Heart left ventricle (tissue), 16 donors: ENCODE measurements at regions not wholly inside any gene's neighbourhood (a gene's known extent, or its start where the extent isn't known, plus 50 kb on each side); places are given as distances from the start of the nearest gene placed in this dataset.

Experiments
- ATAC-seq, 4 donors: fragments of 200-7000 bp; cut with Tn5 transposase; one replicate each; pipeline ENCODE4 v1.9.1; 2020 to 2022; ENCODE audit warnings: moderate library complexity in 4 of 4, mild to moderate bottlenecking in 3 of 4, moderate number of reproducible peaks in 1 of 4
- DNase-seq, 5 donors: peaks; one replicate each; pipeline ENCODE4 v3.0.0-alpha.2; 2020
- H3K27ac ChIP-seq, 12 donors: fragments of 200-600 bp; sonication (generic) in 4 of 12; one replicate each; pipeline versions ENCODE4 v1.5.0 to v1.8.0; 2016 to 2022; ENCODE audit warnings: mild to moderate bottlenecking in 2 of 12
- H3K27me3 ChIP-seq, 9 donors: fragments of 200-600 bp; sonication (generic) in 2 of 9; one replicate each; pipeline versions ENCODE4 v1.5.1 to v1.8.0; 2016 to 2022; ENCODE audit warnings: mild to moderate bottlenecking in 3 of 9
- H3K36me3 ChIP-seq, 9 donors: fragments of 200-600 bp; sonication (generic) in 2 of 9; one replicate each; pipeline versions ENCODE4 v1.5.0 to v1.8.0; 2018 to 2022; ENCODE audit warnings: mild to moderate bottlenecking in 2 of 9
- H3K4me1 ChIP-seq, 12 donors: fragments of 200-600 bp; sonication (generic) in 4 of 12; one replicate each; pipeline versions ENCODE4 v1.5.0 to v1.8.0; 2016 to 2022; ENCODE audit warnings: mild to moderate bottlenecking in 3 of 12
- H3K4me3 ChIP-seq, 12 donors: fragments of 200-600 bp; sonication (generic) in 4 of 12; one replicate each; pipeline versions ENCODE4 v1.5.0 to v1.8.0; 2017 to 2022; ENCODE audit warnings: mild to moderate bottlenecking in 9 of 12, moderate library complexity in 4 of 12
- H3K9me3 ChIP-seq, 12 donors: fragments of 200-600 bp; sonication (generic) in 4 of 12; one replicate each; pipeline versions ENCODE4 v1.5.0 to v1.8.0; 2016 to 2022; ENCODE audit warnings: mild to moderate bottlenecking in 1 of 12
- POLR2A ChIP-seq, 2 donors: fragments of 450-650 bp; IDR thresholded peaks; one replicate each; pipeline ENCODE4 v1.6.1; 2017; ENCODE audit warnings: antibody characterized with exemption in 2 of 2, mild to moderate bottlenecking in 2 of 2, moderate library complexity in 2 of 2
- WGBS, 4 donors: extraction: QIAGEN DNeasy Blood & Tissue Kit in 2 of 4; methylation state at CpG; one replicate each; pipeline versions ENCODE4 v1.1.5 to v1.1.7; 2013 to 2018; 5-methylcytosine and 5-hydroxymethylcytosine counted together
- intact Hi-C, 10 donors: fragments of 100-400 bp; cut with DNase I; formaldehyde crosslinking; loops; one replicate each; pipeline versions ENCODE4 v1.11.1 to v1.14.2; 2022
- TF ChIP-seq, protein P1 (sequence below), 12 donors: fragments of 200-600 bp; sonication (generic) in 4 of 12; IDR thresholded peaks; one replicate each; pipeline versions ENCODE4 v1.5.0 to v1.8.0; 2018 to 2022; ENCODE audit warnings: antibody characterized with exemption in 12 of 12, mild to moderate bottlenecking in 5 of 12
- donor health status: ischemic (EF 13 %, LVEDD 7.1; RV severe dilation, severe dysfunction).
- donor health status: healthy with polysubstance abuse.
- donor health status: DM: no; HTN: yes; CAD: no.
- donor health status: DM: no; HTN: no; CAD: no.
- donor health status: ischemic (EF 25% LVEDD 6.9; RV normal size, moderate dysfunction).
- donor health status: ischemic (EF 25% LVEDD 5.7; RV mildly dilated, moderate dysfunction).
- donor health status: healthy.
- donor health status: DM: yes; HTN: yes; CAD: no.
- donor health status: ischemic (EF 35%, LVEDD 5.7; RV mildly dilated, moderate dysfunction).
- donor health status: nonischemic (EF 11% LVEDD 7.7; RV severe dilation, severe dysfunction).
- donor health status: DM: yes; HTN: yes; CAD: no.
- donor health status: PGD.
- donor health status: ischemic (EF 29% LVEDD 5.4; RV normal size, mild dysfunction).
- donor health status: nonischemic (EF 23%, LVEDD 6.1; RV moderate dilation, normal function).

DNA sequence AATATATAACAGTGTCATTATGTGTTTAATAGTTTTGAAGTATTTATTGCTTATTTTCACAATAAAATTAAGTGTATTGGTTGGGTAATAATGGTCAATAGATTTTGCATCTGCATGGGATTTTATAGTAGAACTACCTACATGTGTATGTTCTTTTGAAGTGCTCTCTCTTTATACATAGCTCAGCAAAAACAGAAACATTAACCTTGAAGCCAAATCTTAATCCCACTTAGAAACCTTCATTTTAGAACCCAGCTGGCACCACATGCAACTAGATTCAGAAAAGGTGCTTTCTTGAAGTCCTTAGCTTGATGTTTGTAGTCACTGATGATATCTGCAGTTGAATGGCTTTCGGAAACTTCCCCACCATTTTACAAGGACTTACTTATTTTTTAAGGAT lies 146.9 kb upstream of the IL12A start:
- Histone ChIP-seq H3K27ac (peak overlapping the region in 1 of 12 donors; percentile 9), H3K4me1 (peaks cover 9 to 77% (median 56%) of the 10 kb centered on the region in 12 donors), H3K27me3 (no peaks in the 10 kb centered on the region), H3K9me3 (no peaks in the 10 kb centered on the region), H3K4me3 (no peak overlapping the region), H3K36me3 (no peaks in the 10 kb centered on the region)
- TF ChIP-seq, protein P1, sequence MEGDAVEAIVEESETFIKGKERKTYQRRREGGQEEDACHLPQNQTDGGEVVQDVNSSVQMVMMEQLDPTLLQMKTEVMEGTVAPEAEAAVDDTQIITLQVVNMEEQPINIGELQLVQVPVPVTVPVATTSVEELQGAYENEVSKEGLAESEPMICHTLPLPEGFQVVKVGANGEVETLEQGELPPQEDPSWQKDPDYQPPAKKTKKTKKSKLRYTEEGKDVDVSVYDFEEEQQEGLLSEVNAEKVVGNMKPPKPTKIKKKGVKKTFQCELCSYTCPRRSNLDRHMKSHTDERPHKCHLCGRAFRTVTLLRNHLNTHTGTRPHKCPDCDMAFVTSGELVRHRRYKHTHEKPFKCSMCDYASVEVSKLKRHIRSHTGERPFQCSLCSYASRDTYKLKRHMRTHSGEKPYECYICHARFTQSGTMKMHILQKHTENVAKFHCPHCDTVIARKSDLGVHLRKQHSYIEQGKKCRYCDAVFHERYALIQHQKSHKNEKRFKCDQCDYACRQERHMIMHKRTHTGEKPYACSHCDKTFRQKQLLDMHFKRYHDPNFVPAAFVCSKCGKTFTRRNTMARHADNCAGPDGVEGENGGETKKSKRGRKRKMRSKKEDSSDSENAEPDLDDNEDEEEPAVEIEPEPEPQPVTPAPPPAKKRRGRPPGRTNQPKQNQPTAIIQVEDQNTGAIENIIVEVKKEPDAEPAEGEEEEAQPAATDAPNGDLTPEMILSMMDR (IDR thresholded peaks at IDR 0.05) = no peak
- TF ChIP-seq POLR2A (IDR thresholded peaks at IDR 0.05) = no peak
- ATAC-seq (no peak), DNase-seq (no peak)
- intact Hi-C loops = no loop called here
- 80 to 94% (median 87%) methylated on average over 1 of the region's 1 CpG for WGBS, 4 donors

DNA sequence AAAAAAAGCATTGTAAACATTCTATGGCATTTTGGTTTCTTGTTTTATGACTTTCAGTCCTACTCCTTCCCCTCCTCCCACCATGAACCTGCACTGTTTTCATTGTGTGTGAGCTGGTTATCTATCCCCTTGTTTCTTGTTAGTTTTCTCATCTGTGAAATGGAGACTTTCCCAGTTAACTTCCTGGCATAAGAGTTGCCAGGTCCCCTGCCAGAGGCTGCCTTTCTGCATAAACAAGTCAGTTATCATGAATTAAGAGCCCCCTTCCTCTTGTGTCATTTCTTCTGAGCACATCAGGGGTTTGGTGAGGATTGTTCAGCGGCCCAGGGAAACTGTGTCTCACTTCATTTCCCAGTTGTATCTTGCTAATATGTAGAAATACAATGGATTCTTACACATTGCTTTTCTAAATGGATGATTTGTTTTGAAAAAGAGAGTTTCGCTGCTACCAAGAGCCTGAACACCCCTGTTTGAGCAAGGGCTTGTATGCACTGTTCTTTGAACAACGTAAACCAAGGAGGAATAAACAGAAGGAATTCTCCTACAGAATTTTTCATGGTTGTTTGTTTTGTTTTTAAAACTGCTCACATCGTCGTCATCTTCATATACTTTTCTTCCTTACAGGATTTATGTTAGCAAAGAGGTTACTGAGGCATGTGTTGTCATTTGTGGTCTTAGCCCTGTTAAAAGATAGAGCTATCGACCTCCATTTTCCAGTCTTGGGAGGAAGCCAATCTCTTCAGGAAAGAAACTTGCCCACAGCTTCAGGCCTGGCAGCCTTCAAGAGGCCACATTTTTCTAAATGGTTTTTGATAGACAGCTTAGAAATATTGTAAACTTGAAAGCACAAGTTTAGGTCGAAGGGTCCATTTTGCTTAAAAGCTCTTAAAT lies 144.6 kb upstream of the IL12A start:
- H3K27ac ChIP-seq = peak overlapping the region in 4 of 12 donors; percentile 31 to 56 (median 34)
- H3K4me3 ChIP-seq = no peak overlapping the region
- peaks cover 0 to 78% (median 53%) of the 10 kb centered on the region in 12 donors for H3K4me1 ChIP-seq
- no peaks in the 10 kb centered on the region for H3K36me3 ChIP-seq
- 60 to 65% (median 63%) methylated on average over 7 of the region's 7 CpGs for WGBS, 4 donors
- no peaks in the 10 kb centered on the region for H3K9me3 ChIP-seq
- intact Hi-C loops = no loop called here
- DNase-seq = no peak
- TF ChIP-seq POLR2A (IDR thresholded peaks at IDR 0.05) = no peak
- TF ChIP-seq, protein P1 (IDR thresholded peaks at IDR 0.05) = no peak
- ATAC-seq = no peak
- H3K27me3 ChIP-seq = no peaks in the 10 kb centered on the region

DNA sequence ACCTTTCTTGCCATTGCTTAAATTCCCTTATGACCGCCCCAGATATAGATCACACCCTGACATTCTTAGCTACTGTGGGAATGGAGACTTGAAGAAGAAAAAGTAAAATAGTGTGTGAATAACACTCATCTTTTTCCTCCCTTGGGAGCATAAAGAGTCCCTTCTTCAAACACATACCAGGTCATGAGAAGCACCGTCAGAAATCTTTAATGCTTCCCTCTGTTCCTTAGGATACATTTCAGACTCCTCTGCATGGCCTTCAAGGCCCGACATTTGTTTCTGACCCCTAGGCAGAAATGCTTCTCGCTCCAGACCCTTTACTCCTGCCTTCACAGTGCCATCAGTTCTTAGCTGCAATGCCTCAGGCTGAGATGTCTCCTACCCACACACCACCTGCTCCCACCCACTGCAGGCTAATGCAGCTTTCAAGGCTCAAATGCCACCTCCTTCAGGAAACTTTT lies 143.8 kb upstream of the IL12A start:
- no peak for DNase-seq
- Histone ChIP-seq H3K4me1 (peaks cover 0 to 77% (median 55%) of the 10 kb centered on the region in 12 donors), H3K36me3 (no peaks in the 10 kb centered on the region), H3K27me3 (no peaks in the 10 kb centered on the region), H3K27ac (peak overlapping the region in 4 of 12 donors; percentile 31 to 56 (median 34)), H3K9me3 (no peaks in the 10 kb centered on the region), H3K4me3 (no peak overlapping the region)
- no peak for ATAC-seq
- WGBS, 4 donors = 64 to 80% (median 75%) methylated on average over 4 of the region's 4 CpGs
- intact Hi-C loops = no loop called here
- TF ChIP-seq, protein P1 (IDR thresholded peaks at IDR 0.05) = no peak
- TF ChIP-seq POLR2A (IDR thresholded peaks at IDR 0.05) = no peak

DNA sequence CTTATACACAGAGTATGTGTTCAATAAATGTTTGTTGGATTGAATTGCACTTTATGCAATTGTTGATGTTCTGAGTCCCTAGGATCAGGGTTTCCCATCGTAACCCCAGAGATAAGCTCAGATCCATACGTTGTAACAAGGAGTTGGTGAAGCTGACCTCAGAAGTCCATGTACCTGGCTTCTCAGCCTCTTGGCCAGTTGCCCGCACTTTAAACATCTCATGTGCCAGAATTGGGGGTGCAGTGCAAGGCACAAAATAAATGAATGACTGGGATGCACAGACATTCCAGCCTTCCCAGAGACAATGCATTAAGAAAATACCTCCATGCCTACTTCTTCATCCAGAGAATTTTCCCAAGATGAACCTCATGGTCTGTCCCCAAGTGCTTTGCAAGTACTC lies 142.9 kb upstream of the IL12A start:
- Histone ChIP-seq H3K9me3 (no peaks in the 10 kb centered on the region), H3K4me3 (no peak overlapping the region), H3K27me3 (no peaks in the 10 kb centered on the region), H3K4me1 (peaks cover 0 to 79% (median 53%) of the 10 kb centered on the region in 12 donors), H3K36me3 (no peaks in the 10 kb centered on the region), H3K27ac (no peak overlapping the region)
- WGBS, 4 donors = 71 to 89% (median 83%) methylated on average over 3 of the region's 3 CpGs
- ATAC-seq (no peak), DNase-seq (no peak)
- no peak for TF ChIP-seq POLR2A (IDR thresholded peaks at IDR 0.05)
- TF ChIP-seq, protein P1 (IDR thresholded peaks at IDR 0.05) = no peak
- intact Hi-C loops = no loop called here
